Keratinocyte (primary cell): ENCODE measurements at regions not wholly inside any gene's neighbourhood (a gene's known extent, or its start where the extent isn't known, plus 50 kb on each side); places are given as distances from the start of the nearest gene placed in this dataset.

Experiments
- DNase-seq: peaks from one replicate; pipeline ENCODE4 v3.0.0-alpha.2; 2011; ENCODE audit warnings: low read depth, missing footprints, low spot score
- FAIRE-seq: peaks from 2 replicates; lab custom pipeline; 2011; peaks lifted over from hg19 to GRCh38; lab: Jason Lieb, UNC
- H2AFZ ChIP-seq: 2 replicates; pipeline ENCODE4 v1.6.0; 2012; ENCODE audit warnings: low read length, control low read depth, inconsistent platforms; ENCODE audit not compliant: control insufficient read depth
- H3K27ac ChIP-seq: 2 replicates; pipeline ENCODE4 v1.5.1; 2011; ENCODE audit warnings: low read length; ENCODE audit not compliant: control insufficient read depth, insufficient read depth
- H3K27me3 ChIP-seq: 3 replicates; pipeline ENCODE4 v1.6.0; 2011; ENCODE audit warnings: low read length; ENCODE audit not compliant: control insufficient read depth, insufficient read depth; ENCODE audit errors: extremely low read depth
- H3K36me3 ChIP-seq, 2 experiments: 2 replicates in 1 of 2; 3 replicates in 1 of 2; pipeline ENCODE4 v1.5.1; 2011; ENCODE audit warnings: low read length in 2 of 2, mild to moderate bottlenecking in 1 of 2; ENCODE audit not compliant: control insufficient read depth in 2 of 2, insufficient read depth in 2 of 2; ENCODE audit errors: extremely low read depth in 1 of 2
- H3K4me1 ChIP-seq: 3 replicates; pipeline ENCODE4 v1.5.1; 2011; ENCODE audit warnings: low read length; ENCODE audit not compliant: control insufficient read depth, insufficient read depth; ENCODE audit errors: extremely low read depth
- H3K4me2 ChIP-seq: 3 replicates; pipeline ENCODE4 v1.6.0; 2011; ENCODE audit warnings: low read depth, low read length; ENCODE audit not compliant: control insufficient read depth, insufficient read depth; ENCODE audit errors: extremely low read depth
- H3K4me3 ChIP-seq, 3 experiments: fragments of 200-600 bp in 1 of 3; sonication (generic) in 1 of 3; 2 replicates in 2 of 3; 3 replicates in 1 of 3; pipeline ENCODE4 v1.5.1; 2011 to 2016; ENCODE audit warnings: low read length in 3 of 3, mild to moderate bottlenecking in 3 of 3, control low read depth in 2 of 3, inconsistent platforms in 1 of 3, low read depth in 1 of 3, mixed read lengths in 1 of 3, mixed run types in 1 of 3, moderate library complexity in 1 of 3; ENCODE audit not compliant: control insufficient read depth in 2 of 3, insufficient read depth in 2 of 3; ENCODE audit errors: extremely low read depth in 1 of 3
- H3K79me2 ChIP-seq: 2 replicates; pipeline ENCODE4 v1.6.0; 2012; ENCODE audit warnings: low read length; ENCODE audit not compliant: control insufficient read depth, insufficient read depth
- H3K9ac ChIP-seq: 3 replicates; pipeline ENCODE4 v1.6.0; 2011; ENCODE audit warnings: low read length; ENCODE audit not compliant: control insufficient read depth, insufficient read depth; ENCODE audit errors: extremely low read depth
- H3K9me1 ChIP-seq: 3 replicates; pipeline ENCODE4 v1.6.0; 2011; ENCODE audit warnings: low read length; ENCODE audit not compliant: control insufficient read depth, insufficient read depth; ENCODE audit errors: extremely low read depth
- H3K9me3 ChIP-seq: 2 replicates; pipeline ENCODE4 v1.5.1; 2012; ENCODE audit warnings: low read depth, low read length; ENCODE audit not compliant: control insufficient read depth
- H4K20me1 ChIP-seq: 3 replicates; pipeline ENCODE4 v1.6.0; 2011; ENCODE audit warnings: low read length; ENCODE audit not compliant: control insufficient read depth, insufficient read depth; ENCODE audit errors: extremely low read depth
- CTCF ChIP-seq, 3 experiments: IDR thresholded peaks in 1 of 3; conservative IDR thresholded peaks in 1 of 3; optimal IDR thresholded peaks in 1 of 3; 2 replicates in 2 of 3; 3 replicates in 1 of 3; pipeline versions ENCODE3 to v1.5.1; 2011; ENCODE audit warnings: low read length in 3 of 3, mild to moderate bottlenecking in 3 of 3, moderate library complexity in 2 of 3, control low read depth in 1 of 3, inconsistent platforms in 1 of 3; ENCODE audit not compliant: insufficient read depth in 2 of 3; ENCODE audit errors: extremely low read depth in 1 of 3
- EZH2 ChIP-seq: IDR thresholded peaks from one replicate; pipeline ENCODE4 v1.6.1; 2012; ENCODE audit warnings: inconsistent platforms, mild to moderate bottlenecking, low read length, moderate library complexity
- dilution Hi-C: fragments of 300-500 bp; cut with MboI; formaldehyde crosslinking; loops from one replicate; pipeline ENCODE4 v1.7.0; 2020; ENCODE audit warnings: low sequenced_read_pairs; ENCODE audit not compliant: extremely low pct_ligation_motif_present

- H4K20me1 ChIP-seq, result no peaks in the 10 kb centered on the region
- dilution Hi-C loops, result no loop called here
- TF ChIP-seq CTCF (optimal IDR thresholded peaks at IDR 0.05 in 1 of 3, IDR thresholded peaks at IDR 0.05 in 1 of 3, conservative IDR thresholded peaks at IDR 0.05 in 1 of 3; ENCODE audit: extremely low read depth in 1 of 3, insufficient read depth in 2 of 3, low read length in 3 of 3) (no peak), EZH2 (no peak)
- no peaks in the 10 kb centered on the region for H3K79me2 ChIP-seq
- H3K9me3 ChIP-seq, result no peaks in the 10 kb centered on the region
- no peaks in the 10 kb centered on the region for H3K36me3 ChIP-seq
- H3K4me2 ChIP-seq, result no peak overlapping the region
- no peak overlapping the region for H3K27ac ChIP-seq
- no peak overlapping the region for H2AFZ ChIP-seq
- no peaks in the 10 kb centered on the region for H3K9me1 ChIP-seq
- H3K9ac ChIP-seq, result no peak overlapping the region
- no peaks in the 10 kb centered on the region for H3K4me1 ChIP-seq
- no peak overlapping the region for H3K4me3 ChIP-seq
- H3K27me3 ChIP-seq, result peaks cover 25% of the 10 kb centered on the region
- no peak for DNase-seq
- FAIRE-seq, result no peak
Observed at GRCh38 chr6:165988302-165988756, 179.3 kb downstream of the TBXT start.

- dilution Hi-C loops, result no loop called here
- peaks cover 25% of the 10 kb centered on the region for H3K27me3 ChIP-seq
- FAIRE-seq (no peak), DNase-seq (no peak)
- no peaks in the 10 kb centered on the region for H3K9me1 ChIP-seq
- no peak overlapping the region for H3K27ac ChIP-seq
- no peaks in the 10 kb centered on the region for H4K20me1 ChIP-seq
- no peak overlapping the region for H2AFZ ChIP-seq
- no peaks in the 10 kb centered on the region for H3K4me1 ChIP-seq
- H3K79me2 ChIP-seq, result no peaks in the 10 kb centered on the region
- H3K4me3 ChIP-seq, result no peak overlapping the region
- H3K4me2 ChIP-seq, result no peak overlapping the region
- TF ChIP-seq EZH2 (peak; percentile 8), CTCF (optimal IDR thresholded peaks at IDR 0.05 in 1 of 3, IDR thresholded peaks at IDR 0.05 in 1 of 3, conservative IDR thresholded peaks at IDR 0.05 in 1 of 3; ENCODE audit: extremely low read depth in 1 of 3, insufficient read depth in 2 of 3, low read length in 3 of 3) (no peak)
- no peaks in the 10 kb centered on the region for H3K36me3 ChIP-seq
- no peaks in the 10 kb centered on the region for H3K9me3 ChIP-seq
- no peak overlapping the region for H3K9ac ChIP-seq
Observed at GRCh38 chr6:165987483-165988301, 180.0 kb downstream of the TBXT start.
